ENCODE measurements at regions not wholly inside any gene's neighbourhood (a gene's known extent, or its start where the extent isn't known, plus 50 kb on each side); places are given as distances from the start of the nearest gene placed in this dataset.

- Mint-ChIP-seq H3K4me1 (peaks cover 19% of the 10 kb centered on the region), H3K4me3 (no peak overlapping the region), H3K36me3 (ENCODE audit: low read depth) (no peaks in the 10 kb centered on the region), H3K27ac (no peak overlapping the region), H3K27me3 (ENCODE audit: low read depth, poor library complexity) (peaks cover 44% of the 10 kb centered on the region), H3K9me3 (peaks cover 52% of the 10 kb centered on the region)
- TF ChIP-seq, protein P1, sequence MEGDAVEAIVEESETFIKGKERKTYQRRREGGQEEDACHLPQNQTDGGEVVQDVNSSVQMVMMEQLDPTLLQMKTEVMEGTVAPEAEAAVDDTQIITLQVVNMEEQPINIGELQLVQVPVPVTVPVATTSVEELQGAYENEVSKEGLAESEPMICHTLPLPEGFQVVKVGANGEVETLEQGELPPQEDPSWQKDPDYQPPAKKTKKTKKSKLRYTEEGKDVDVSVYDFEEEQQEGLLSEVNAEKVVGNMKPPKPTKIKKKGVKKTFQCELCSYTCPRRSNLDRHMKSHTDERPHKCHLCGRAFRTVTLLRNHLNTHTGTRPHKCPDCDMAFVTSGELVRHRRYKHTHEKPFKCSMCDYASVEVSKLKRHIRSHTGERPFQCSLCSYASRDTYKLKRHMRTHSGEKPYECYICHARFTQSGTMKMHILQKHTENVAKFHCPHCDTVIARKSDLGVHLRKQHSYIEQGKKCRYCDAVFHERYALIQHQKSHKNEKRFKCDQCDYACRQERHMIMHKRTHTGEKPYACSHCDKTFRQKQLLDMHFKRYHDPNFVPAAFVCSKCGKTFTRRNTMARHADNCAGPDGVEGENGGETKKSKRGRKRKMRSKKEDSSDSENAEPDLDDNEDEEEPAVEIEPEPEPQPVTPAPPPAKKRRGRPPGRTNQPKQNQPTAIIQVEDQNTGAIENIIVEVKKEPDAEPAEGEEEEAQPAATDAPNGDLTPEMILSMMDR (IDR thresholded peaks at IDR 0.05): no peak
- no peak for DNase-seq
Measured at GRCh38 chrX:107502316-107502715, 52.9 kb downstream of the FRMPD3 start.

DNA sequence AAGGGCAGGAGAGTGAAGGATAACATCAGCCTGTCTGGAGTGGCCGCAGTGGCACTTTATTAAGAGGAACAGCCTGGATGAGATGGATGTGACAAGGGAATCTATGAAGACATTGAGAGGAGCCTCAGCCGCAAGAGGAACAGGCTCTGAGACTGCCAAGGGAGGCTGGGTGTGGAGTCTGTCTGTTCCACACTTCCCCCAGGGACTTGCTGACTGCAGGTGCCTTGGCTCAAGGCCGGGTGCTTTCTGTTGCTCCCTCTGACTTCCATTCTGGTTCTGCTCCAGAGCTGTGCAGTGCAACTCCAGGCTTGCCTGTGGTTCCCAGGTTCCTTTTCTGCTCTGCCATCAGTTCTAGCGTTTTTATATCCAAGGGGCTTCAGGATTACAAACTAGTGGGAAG lies 54.6 kb downstream of the FRMPD3 start:
- H3K4me1 Mint-ChIP-seq: peaks cover 20% of the 10 kb centered on the region
- no peaks in the 10 kb centered on the region for H3K36me3 Mint-ChIP-seq (ENCODE audit: low read depth)
- peaks cover 60% of the 10 kb centered on the region for H3K27me3 Mint-ChIP-seq (ENCODE audit: low read depth, poor library complexity)
- peaks cover 58% of the 10 kb centered on the region for H3K9me3 Mint-ChIP-seq
- H3K27ac Mint-ChIP-seq: no peak overlapping the region
- TF ChIP-seq, protein P1 (IDR thresholded peaks at IDR 0.05): no peak
- DNase-seq: no peak
- H3K4me3 Mint-ChIP-seq: no peak overlapping the region

DNA sequence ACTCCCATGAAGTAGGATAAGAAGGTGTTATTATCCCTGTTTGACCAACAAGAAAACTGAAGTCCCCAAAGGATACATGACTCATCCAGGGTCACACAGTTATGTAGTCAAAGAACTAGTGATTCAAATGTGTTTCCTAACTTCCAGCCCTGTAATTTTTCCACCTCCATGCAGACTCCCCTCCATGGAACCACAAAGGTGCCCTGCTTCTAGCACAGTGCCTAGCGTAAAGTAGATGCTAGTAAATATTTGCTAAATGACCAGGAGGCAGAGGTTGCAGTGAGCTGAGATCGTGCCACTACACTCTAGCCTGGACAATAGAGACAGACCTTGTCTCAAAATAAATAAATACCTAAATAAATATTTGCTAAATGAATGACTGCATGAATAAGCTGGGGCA lies 55.8 kb downstream of the FRMPD3 start:
- Mint-ChIP-seq H3K4me1 (peaks cover 24% of the 10 kb centered on the region), H3K4me3 (no peak overlapping the region), H3K27ac (no peak overlapping the region), H3K27me3 (ENCODE audit: low read depth, poor library complexity) (peaks cover 66% of the 10 kb centered on the region), H3K36me3 (ENCODE audit: low read depth) (no peaks in the 10 kb centered on the region), H3K9me3 (peaks cover 56% of the 10 kb centered on the region)
- DNase-seq: no peak
- TF ChIP-seq, protein P1 (IDR thresholded peaks at IDR 0.05): no peak

DNA sequence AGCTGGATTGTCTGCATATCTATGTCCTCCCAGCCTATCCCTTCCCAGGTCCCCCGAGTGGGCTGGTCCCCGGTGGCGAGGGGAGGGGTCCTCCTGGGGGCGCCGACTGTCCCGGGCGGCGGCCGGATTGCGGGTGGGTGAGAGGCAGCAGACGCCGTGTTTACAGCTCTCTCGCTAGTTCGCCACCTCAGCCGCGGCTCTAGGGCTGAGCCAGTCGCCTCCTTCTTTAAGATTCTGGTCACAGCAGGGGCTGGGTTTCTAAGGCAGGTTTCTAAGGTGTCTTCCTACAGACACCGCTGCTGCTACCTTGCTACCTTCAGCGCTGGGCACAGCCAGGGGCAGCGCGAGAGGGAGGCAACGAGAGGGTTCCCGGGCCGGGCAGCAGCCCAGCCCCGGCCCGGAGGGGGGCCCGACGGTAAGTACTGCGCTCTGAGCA lies 57.2 kb downstream of the FRMPD3 start:
- Mint-ChIP-seq H3K4me1 (peaks cover 23% of the 10 kb centered on the region), H3K4me3 (peak overlapping the region; percentile 48), H3K36me3 (ENCODE audit: low read depth) (no peaks in the 10 kb centered on the region), H3K27me3 (ENCODE audit: low read depth, poor library complexity) (peaks cover 74% of the 10 kb centered on the region), H3K9me3 (peaks cover 51% of the 10 kb centered on the region), H3K27ac (no peak overlapping the region)
- peak; percentile 32 for DNase-seq
- TF ChIP-seq, protein P1 (IDR thresholded peaks at IDR 0.05): no peak

DNA sequence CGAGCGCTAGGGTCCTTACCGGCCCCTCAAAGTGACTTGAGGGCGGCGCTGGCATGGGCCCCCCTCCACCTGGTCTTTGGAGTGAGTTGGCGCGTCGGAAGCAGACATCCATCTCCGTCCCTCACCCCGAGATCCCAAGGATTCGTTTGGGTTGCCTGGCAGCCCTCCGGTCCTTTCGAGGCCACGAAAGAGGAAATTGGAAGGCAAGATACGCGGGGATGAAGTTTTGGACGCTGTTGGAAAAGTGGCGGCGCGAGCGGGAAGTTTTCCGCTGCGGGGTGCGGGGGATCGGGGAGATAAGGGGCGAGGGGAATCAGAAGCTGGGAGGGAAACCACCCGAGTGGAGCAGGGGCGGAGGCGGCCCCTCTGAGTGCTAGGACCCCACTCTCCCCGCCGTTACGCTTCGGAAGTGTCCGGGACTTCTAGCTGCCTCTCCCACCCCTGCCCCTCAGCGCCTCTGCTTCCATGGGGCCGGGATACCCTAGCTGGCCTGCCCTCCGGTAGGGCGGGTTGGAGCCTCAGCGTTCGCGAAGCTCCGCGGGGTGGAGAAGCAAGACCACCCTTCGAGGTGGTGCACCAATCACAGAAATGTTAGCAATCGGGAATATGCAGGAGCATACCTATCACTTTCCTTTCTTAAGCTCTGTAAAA lies 57.8 kb downstream of the FRMPD3 start:
- Mint-ChIP-seq H3K4me1 (peaks cover 22% of the 10 kb centered on the region), H3K9me3 (peaks cover 52% of the 10 kb centered on the region), H3K27ac (no peak overlapping the region), H3K36me3 (ENCODE audit: low read depth) (no peaks in the 10 kb centered on the region), H3K27me3 (ENCODE audit: low read depth, poor library complexity) (peaks cover 74% of the 10 kb centered on the region), H3K4me3 (peak overlapping the region; percentile 75)
- peak; percentile 25 for DNase-seq
- TF ChIP-seq, protein P1 (IDR thresholded peaks at IDR 0.05): no peak

GRCh38 chrX:107507744-107508117 lies 58.3 kb downstream of the FRMPD3 start:
- Mint-ChIP-seq H3K27me3 (ENCODE audit: low read depth, poor library complexity) (peaks cover 74% of the 10 kb centered on the region), H3K9me3 (peaks cover 55% of the 10 kb centered on the region), H3K27ac (no peak overlapping the region), H3K4me1 (peaks cover 22% of the 10 kb centered on the region), H3K4me3 (peak overlapping the region; percentile 75), H3K36me3 (ENCODE audit: low read depth) (no peaks in the 10 kb centered on the region)
- DNase-seq: no peak
- TF ChIP-seq, protein P1 (IDR thresholded peaks at IDR 0.05): no peak
